GM12891 (cell line): ENCODE measurements at regions not wholly inside any gene's neighbourhood (a gene's known extent, or its start where the extent isn't known, plus 50 kb on each side); places are given as distances from the start of the nearest gene placed in this dataset.

Experiments
- PAX5 ChIP-seq: IDR thresholded peaks from 2 replicates; pipeline ENCODE4 v1.6.1; 2011; ENCODE audit warnings: low read length, moderate library complexity, mild to moderate bottlenecking; ENCODE audit not compliant: insufficient read depth, severe bottlenecking
- POLR2A ChIP-seq: IDR thresholded peaks from 2 replicates; pipeline ENCODE4 v1.6.1; 2011; ENCODE audit warnings: low read depth, low read length, control low read depth
- POLR2AphosphoS5 ChIP-seq: IDR thresholded peaks from 2 replicates; pipeline ENCODE4 v1.6.1; 2011; ENCODE audit warnings: low read depth, low read length, control low read depth
- POU2F2 ChIP-seq: IDR thresholded peaks from 2 replicates; pipeline ENCODE4 v1.6.1; 2011; ENCODE audit warnings: low read depth, mild to moderate bottlenecking, control low read depth, low read length, moderate library complexity
- SPI1 ChIP-seq: IDR thresholded peaks from 2 replicates; pipeline ENCODE4 v1.6.1; 2011; ENCODE audit warnings: low read depth, low read length, control low read depth
- TAF1 ChIP-seq: IDR thresholded peaks from 2 replicates; pipeline ENCODE4 v1.6.1; 2011; ENCODE audit warnings: low read depth, low read length, control low read depth

- TF ChIP-seq POLR2A (no peak), POLR2AphosphoS5 (no peak), TAF1 (no peak), POU2F2 (no peak), SPI1 (no peak), PAX5 (no peak)
Observed at GRCh38 chr4:106424426-106424825, 55.8 kb upstream of the GIMD1 start.
